ENCODE measurements at regions not wholly inside any gene's neighbourhood (a gene's known extent, or its start where the extent isn't known, plus 50 kb on each side); places are given as distances from the start of the nearest gene placed in this dataset. TPM values are rescaled to one million over a fixed set of nuclear protein-coding genes. Genes with fewer than 3 reads are reported as not detected.

DNA sequence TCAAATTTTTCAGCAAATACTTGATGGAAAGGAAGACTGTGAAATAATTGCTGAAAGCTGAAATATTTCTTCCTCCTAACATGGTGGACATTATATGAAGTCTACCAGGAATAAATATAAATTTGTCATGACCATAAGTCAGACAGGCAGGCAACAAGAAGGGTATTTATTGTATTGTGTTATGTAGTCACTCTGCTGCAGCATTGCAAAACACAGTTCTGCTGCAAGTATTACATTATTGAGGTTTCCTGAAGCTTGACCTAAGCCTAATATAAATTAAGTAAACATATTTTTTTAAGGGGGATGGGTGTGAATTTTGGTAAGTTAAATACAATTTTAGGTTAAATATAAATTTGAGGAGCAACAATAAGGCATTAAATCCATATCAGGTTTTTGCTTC, 60.2 kb upstream of the MAOA start:
- ChIA-PET CTCF (ENCODE audit: unreplicated experiment) (no interaction called here), POLR2A (no interaction called here)
- Histone ChIP-seq H3K36me3 (ENCODE audit: insufficient read depth, low read length) (no peaks in the 10 kb centered on the region), H3K79me2 (ENCODE audit: insufficient read depth, low read depth, low read length) (no peaks in the 10 kb centered on the region), H4K20me1 (ENCODE audit: insufficient read depth, low read length) (no peaks in the 10 kb centered on the region), H3K4me1 (ENCODE audit: insufficient read depth, low read length, poor library complexity, severe bottlenecking) (no peaks in the 10 kb centered on the region), H3K4me2 (ENCODE audit: low read length) (no peak overlapping the region), H3K27ac (ENCODE audit: low read depth, low read length, poor library complexity, severe bottlenecking) (no peak overlapping the region), H3K4me3 (ENCODE audit: low read depth, low read length, poor library complexity, severe bottlenecking) (no peak overlapping the region), H3K9me3 (ENCODE audit: low read length) (no peaks in the 10 kb centered on the region), H2AFZ (ENCODE audit: low read length) (no peak overlapping the region), H3K9me2 (ENCODE audit: insufficient read depth, low read length) (no peaks in the 10 kb centered on the region)
- intact Hi-C loops (cut with micrococcal nuclease; ENCODE audit: unreplicated experiment): no loop called here
- BruUV-seq (replicated peaks): no TSS peak
- TF ChIP-seq, protein P1, sequence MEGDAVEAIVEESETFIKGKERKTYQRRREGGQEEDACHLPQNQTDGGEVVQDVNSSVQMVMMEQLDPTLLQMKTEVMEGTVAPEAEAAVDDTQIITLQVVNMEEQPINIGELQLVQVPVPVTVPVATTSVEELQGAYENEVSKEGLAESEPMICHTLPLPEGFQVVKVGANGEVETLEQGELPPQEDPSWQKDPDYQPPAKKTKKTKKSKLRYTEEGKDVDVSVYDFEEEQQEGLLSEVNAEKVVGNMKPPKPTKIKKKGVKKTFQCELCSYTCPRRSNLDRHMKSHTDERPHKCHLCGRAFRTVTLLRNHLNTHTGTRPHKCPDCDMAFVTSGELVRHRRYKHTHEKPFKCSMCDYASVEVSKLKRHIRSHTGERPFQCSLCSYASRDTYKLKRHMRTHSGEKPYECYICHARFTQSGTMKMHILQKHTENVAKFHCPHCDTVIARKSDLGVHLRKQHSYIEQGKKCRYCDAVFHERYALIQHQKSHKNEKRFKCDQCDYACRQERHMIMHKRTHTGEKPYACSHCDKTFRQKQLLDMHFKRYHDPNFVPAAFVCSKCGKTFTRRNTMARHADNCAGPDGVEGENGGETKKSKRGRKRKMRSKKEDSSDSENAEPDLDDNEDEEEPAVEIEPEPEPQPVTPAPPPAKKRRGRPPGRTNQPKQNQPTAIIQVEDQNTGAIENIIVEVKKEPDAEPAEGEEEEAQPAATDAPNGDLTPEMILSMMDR (conservative IDR thresholded peaks at IDR 0.05; ENCODE audit: low read length): no peak
- TF ChIP-seq EZH2phosphoT487 (IDR thresholded peaks at IDR 0.05; ENCODE audit: borderline replicate concordance, low read depth, low read length): no peak
- no peak for DNase-seq (ENCODE audit: low spot score)

DNA sequence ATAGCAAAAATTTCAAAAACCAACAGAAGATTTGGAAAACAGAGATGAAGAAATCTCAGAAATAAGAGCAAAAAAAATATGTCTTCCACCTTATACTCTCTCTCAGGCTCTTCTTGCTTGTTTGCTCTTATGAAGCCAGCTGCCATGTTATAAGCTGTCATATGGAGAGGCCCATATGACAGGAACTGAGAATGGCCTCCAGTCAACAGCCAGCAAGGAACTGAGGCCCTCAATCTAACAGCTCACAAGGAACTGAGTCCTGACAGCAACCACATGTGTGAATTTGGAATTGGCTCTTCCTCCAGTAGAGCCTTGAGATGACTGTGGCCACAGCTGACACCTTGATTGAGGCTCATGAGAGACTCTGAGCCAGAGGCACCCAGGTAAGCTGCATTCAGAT, 51.3 kb upstream of the MAOA start:
- H3K4me1 ChIP-seq (ENCODE audit: insufficient read depth, low read length, poor library complexity, severe bottlenecking): no peaks in the 10 kb centered on the region
- no peaks in the 10 kb centered on the region for H4K20me1 ChIP-seq (ENCODE audit: insufficient read depth, low read length)
- intact Hi-C loops (cut with micrococcal nuclease; ENCODE audit: unreplicated experiment): no loop called here
- no peaks in the 10 kb centered on the region for H3K36me3 ChIP-seq (ENCODE audit: insufficient read depth, low read length)
- no peak overlapping the region for H3K4me3 ChIP-seq (ENCODE audit: low read depth, low read length, poor library complexity, severe bottlenecking)
- H3K9me3 ChIP-seq (ENCODE audit: low read length): no peaks in the 10 kb centered on the region
- CTCF ChIA-PET (ENCODE audit: unreplicated experiment): no interaction called here
- H3K79me2 ChIP-seq (ENCODE audit: insufficient read depth, low read depth, low read length): no peaks in the 10 kb centered on the region
- no peak overlapping the region for H2AFZ ChIP-seq (ENCODE audit: low read length)
- H3K4me2 ChIP-seq (ENCODE audit: low read length): no peak overlapping the region
- no peaks in the 10 kb centered on the region for H3K9me2 ChIP-seq (ENCODE audit: insufficient read depth, low read length)
- no peak for DNase-seq (ENCODE audit: low spot score)
- TF ChIP-seq, protein P1 (conservative IDR thresholded peaks at IDR 0.05; ENCODE audit: low read length): no peak
- TF ChIP-seq EZH2phosphoT487 (IDR thresholded peaks at IDR 0.05; ENCODE audit: borderline replicate concordance, low read depth, low read length): no peak
- no TSS peak for BruUV-seq (replicated peaks)
- POLR2A ChIA-PET: no interaction called here
- no peak overlapping the region for H3K27ac ChIP-seq (ENCODE audit: low read depth, low read length, poor library complexity, severe bottlenecking)

DNA sequence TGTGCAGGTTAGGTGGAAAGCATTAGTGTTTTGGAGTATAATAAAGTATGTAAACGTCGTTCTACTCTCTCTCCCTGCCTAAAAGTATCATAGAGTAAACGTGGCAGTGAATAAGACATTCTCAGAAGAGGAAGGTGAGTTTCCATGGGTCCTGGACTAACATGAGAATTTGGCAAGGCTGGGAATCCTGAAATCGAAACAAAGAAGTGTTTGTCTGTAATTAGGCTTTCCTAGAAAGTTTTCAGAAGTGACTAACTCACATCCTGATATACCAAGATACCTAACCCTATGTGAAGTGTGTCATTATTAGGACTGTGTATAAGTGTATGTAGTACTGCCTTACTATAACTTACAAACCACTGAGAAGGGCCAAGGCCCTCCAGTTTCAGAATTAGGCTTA, 50.7 kb upstream of the MAOA start:
- Histone ChIP-seq H3K9me2 (ENCODE audit: insufficient read depth, low read length) (no peaks in the 10 kb centered on the region), H3K4me1 (ENCODE audit: insufficient read depth, low read length, poor library complexity, severe bottlenecking) (no peaks in the 10 kb centered on the region), H2AFZ (ENCODE audit: low read length) (no peak overlapping the region), H3K4me2 (ENCODE audit: low read length) (no peak overlapping the region), H3K4me3 (ENCODE audit: low read depth, low read length, poor library complexity, severe bottlenecking) (no peak overlapping the region), H3K79me2 (ENCODE audit: insufficient read depth, low read depth, low read length) (no peaks in the 10 kb centered on the region), H4K20me1 (ENCODE audit: insufficient read depth, low read length) (no peaks in the 10 kb centered on the region), H3K9me3 (ENCODE audit: low read length) (no peaks in the 10 kb centered on the region), H3K36me3 (ENCODE audit: insufficient read depth, low read length) (no peaks in the 10 kb centered on the region), H3K27ac (ENCODE audit: low read depth, low read length, poor library complexity, severe bottlenecking) (no peak overlapping the region)
- POLR2A ChIA-PET: no interaction called here
- intact Hi-C loops (cut with micrococcal nuclease; ENCODE audit: unreplicated experiment): no loop called here
- no TSS peak for BruUV-seq (replicated peaks)
- DNase-seq (ENCODE audit: low spot score): no peak
- CTCF ChIA-PET (ENCODE audit: unreplicated experiment): no interaction called here
- TF ChIP-seq, protein P1 (conservative IDR thresholded peaks at IDR 0.05; ENCODE audit: low read length): no peak
- TF ChIP-seq EZH2phosphoT487 (IDR thresholded peaks at IDR 0.05; ENCODE audit: borderline replicate concordance, low read depth, low read length): no peak

Small RNA genes lying in the stretch of these regions (small RNA-seq; reads per million reads assigned to genes)
- gene AL451086.1: not detected
